ENCODE measurements at regions not wholly inside any gene's neighbourhood (a gene's known extent, or its start where the extent isn't known, plus 50 kb on each side); places are given as distances from the start of the nearest gene placed in this dataset.

GRCh38 chr11:130613396-130613795, 165.0 kb downstream of the ADAMTS15 start:
- Histone ChIP-seq H3K18ac (ENCODE audit: insufficient read length, low read depth, low read length) (no peak overlapping the region), H3K9ac (ENCODE audit: extremely low read depth, insufficient read length, low read length) (no peak overlapping the region), H4K20me1 (ENCODE audit: control insufficient read depth, insufficient read depth, insufficient read length) (no peaks in the 10 kb centered on the region), H3K4me1 (ENCODE audit: insufficient read depth, low read length) (0 out of 2 replicates have a peak, but pooled peaks cover 3% of the 10 kb centered on the region), H3T11ph (ENCODE audit: low read length) (no peak overlapping the region), H2BK5ac (ENCODE audit: insufficient read length, low read length) (no peak overlapping the region), H3K79me2 (ENCODE audit: insufficient read depth, low read length) (no peaks in the 10 kb centered on the region), H3K79me1 (ENCODE audit: insufficient read depth, low read depth, low read length, poor library complexity, severe bottlenecking) (no peaks in the 10 kb centered on the region), H3K23me2 (ENCODE audit: insufficient read length, low read depth, low read length, poor library complexity, severe bottlenecking) (no peaks in the 10 kb centered on the region), H3K27me3 (ENCODE audit: insufficient read depth, low read length) (no peaks in the 10 kb centered on the region), H2BK15ac (ENCODE audit: low read depth, low read length) (no peak overlapping the region), H2BK20ac (ENCODE audit: low read depth, low read length, poor library complexity, severe bottlenecking) (no peak overlapping the region), H2AFZ (ENCODE audit: low read length) (no peak overlapping the region), H4K5ac (ENCODE audit: insufficient read length, low read depth, low read length) (no peak overlapping the region), H2AK5ac (ENCODE audit: insufficient read length, low read length) (no peak overlapping the region), H3K14ac (ENCODE audit: insufficient read depth, low read length) (no peak overlapping the region), H2BK120ac (ENCODE audit: low read depth, low read length, poor library complexity, severe bottlenecking) (no peak overlapping the region), H3K56ac (ENCODE audit: insufficient read length, low read depth, low read length) (no peak overlapping the region), H3K27ac (ENCODE audit: insufficient read length, low read depth, low read length) (no peak overlapping the region), H3K9me3 (ENCODE audit: control insufficient read depth, low read depth, low read length) (no peaks in the 10 kb centered on the region), H3K23ac (ENCODE audit: insufficient read length, low read depth, low read length) (no peak overlapping the region), H3K4me2 (ENCODE audit: insufficient read depth, insufficient read length, low read length) (no peak overlapping the region), H4K91ac (ENCODE audit: insufficient read length, low read depth, low read length) (no peak overlapping the region), H2BK12ac (ENCODE audit: insufficient read length, low read depth, low read length) (no peak overlapping the region), H4K8ac (replicated peaks; ENCODE audit: insufficient read length, low read depth, low read length) (no peak overlapping the region), H3K4ac (ENCODE audit: low read depth, low read length) (no peak overlapping the region)
- TF ChIP-seq, protein P1, sequence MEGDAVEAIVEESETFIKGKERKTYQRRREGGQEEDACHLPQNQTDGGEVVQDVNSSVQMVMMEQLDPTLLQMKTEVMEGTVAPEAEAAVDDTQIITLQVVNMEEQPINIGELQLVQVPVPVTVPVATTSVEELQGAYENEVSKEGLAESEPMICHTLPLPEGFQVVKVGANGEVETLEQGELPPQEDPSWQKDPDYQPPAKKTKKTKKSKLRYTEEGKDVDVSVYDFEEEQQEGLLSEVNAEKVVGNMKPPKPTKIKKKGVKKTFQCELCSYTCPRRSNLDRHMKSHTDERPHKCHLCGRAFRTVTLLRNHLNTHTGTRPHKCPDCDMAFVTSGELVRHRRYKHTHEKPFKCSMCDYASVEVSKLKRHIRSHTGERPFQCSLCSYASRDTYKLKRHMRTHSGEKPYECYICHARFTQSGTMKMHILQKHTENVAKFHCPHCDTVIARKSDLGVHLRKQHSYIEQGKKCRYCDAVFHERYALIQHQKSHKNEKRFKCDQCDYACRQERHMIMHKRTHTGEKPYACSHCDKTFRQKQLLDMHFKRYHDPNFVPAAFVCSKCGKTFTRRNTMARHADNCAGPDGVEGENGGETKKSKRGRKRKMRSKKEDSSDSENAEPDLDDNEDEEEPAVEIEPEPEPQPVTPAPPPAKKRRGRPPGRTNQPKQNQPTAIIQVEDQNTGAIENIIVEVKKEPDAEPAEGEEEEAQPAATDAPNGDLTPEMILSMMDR (conservative IDR thresholded peaks at IDR 0.05): no peak
- DNase-seq: no peak
- no peak overlapping the region for H3K4me3 Mint-ChIP-seq
- H3K9me3 Mint-ChIP-seq: peaks cover 0 to 1% of the 10 kb centered on the region in 2 experiments; a peak in 2 of 5 replicates
- H3K4me1 Mint-ChIP-seq: peaks cover 4 to 9% of the 10 kb centered on the region in 2 experiments
- H3K27me3 Mint-ChIP-seq (ENCODE audit: low read depth): peaks cover 4% of the 10 kb centered on the region
- no CpG with 5 or more reads among the region's 4 CpGs for WGBS (ENCODE audit: extremely low coverage, insufficient read length, low lambda C conversion rate)
- no peak overlapping the region for H3K27ac Mint-ChIP-seq
- no peaks in the 10 kb centered on the region; a peak in 1 of 7 replicates for H3K36me3 Mint-ChIP-seq (ENCODE audit: insufficient read depth in 1 of 3, low read depth in 3 of 3)

Measured in H9 (cell line).